ENCODE measurements at regions not wholly inside any gene's neighbourhood (a gene's known extent, or its start where the extent isn't known, plus 50 kb on each side); places are given as distances from the start of the nearest gene placed in this dataset.

- no peak for TF ChIP-seq CTCF (conservative IDR thresholded peaks at IDR 0.05; ENCODE audit: low read length)
- TF ChIP-seq EZH2phosphoT487 (IDR thresholded peaks at IDR 0.05; ENCODE audit: borderline replicate concordance) = no peak
These were observed 168.6 kb upstream of the DMRT1 start for GRCh38 chr9:672851-673250.
